ENCODE measurements at regions not wholly inside any gene's neighbourhood (a gene's known extent, or its start where the extent isn't known, plus 50 kb on each side); places are given as distances from the start of the nearest gene placed in this dataset.

DNA sequence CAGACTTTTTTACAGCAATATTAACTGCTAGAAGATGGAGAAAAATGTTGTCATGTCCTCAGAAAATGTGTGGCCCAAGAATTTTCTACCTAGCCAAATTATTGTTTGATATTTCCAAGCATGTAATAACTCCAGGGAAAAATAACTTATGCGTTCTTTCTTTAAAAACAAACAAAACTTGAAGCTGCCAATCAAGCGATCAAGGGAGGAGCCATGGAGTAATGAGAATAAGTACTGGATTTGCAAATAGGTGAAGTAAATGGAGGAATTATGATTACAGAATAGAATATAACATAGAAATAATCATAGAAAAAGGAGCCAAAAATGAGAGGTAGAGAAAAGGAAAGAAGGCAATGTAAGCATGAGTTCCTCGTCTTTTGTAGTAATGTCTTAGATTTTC, 225.3 kb downstream of the DLEU7 start:
- TF ChIP-seq, protein P1, sequence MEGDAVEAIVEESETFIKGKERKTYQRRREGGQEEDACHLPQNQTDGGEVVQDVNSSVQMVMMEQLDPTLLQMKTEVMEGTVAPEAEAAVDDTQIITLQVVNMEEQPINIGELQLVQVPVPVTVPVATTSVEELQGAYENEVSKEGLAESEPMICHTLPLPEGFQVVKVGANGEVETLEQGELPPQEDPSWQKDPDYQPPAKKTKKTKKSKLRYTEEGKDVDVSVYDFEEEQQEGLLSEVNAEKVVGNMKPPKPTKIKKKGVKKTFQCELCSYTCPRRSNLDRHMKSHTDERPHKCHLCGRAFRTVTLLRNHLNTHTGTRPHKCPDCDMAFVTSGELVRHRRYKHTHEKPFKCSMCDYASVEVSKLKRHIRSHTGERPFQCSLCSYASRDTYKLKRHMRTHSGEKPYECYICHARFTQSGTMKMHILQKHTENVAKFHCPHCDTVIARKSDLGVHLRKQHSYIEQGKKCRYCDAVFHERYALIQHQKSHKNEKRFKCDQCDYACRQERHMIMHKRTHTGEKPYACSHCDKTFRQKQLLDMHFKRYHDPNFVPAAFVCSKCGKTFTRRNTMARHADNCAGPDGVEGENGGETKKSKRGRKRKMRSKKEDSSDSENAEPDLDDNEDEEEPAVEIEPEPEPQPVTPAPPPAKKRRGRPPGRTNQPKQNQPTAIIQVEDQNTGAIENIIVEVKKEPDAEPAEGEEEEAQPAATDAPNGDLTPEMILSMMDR (IDR thresholded peaks at IDR 0.05; ENCODE audit: insufficient read depth, low read depth, low read length), result no peak
- no peak for TF ChIP-seq EZH2 (IDR thresholded peaks at IDR 0.05; ENCODE audit: insufficient read depth, low read length)

Data from astrocyte (in vitro differentiated cells and primary cell).